HEK293 (cell line): ENCODE measurements at regions not wholly inside any gene's neighbourhood (a gene's known extent, or its start where the extent isn't known, plus 50 kb on each side); places are given as distances from the start of the nearest gene placed in this dataset.

ENCODE experiments used
- CTCF ChIA-PET: fragments of 350-600 bp; formaldehyde crosslinking; extraction: SDS; loops from one replicate; lab custom pipeline; 2021; ENCODE audit warnings: antibody characterized with exemption; lab: Yijun Ruan, JAX
- POLR2A ChIA-PET: fragments of 300-600 bp; formaldehyde crosslinking; extraction: SDS; loops from one replicate; lab custom pipeline; 2020; ENCODE audit warnings: antibody characterized with exemption, inconsistent platforms; lab: Yijun Ruan, JAX
- H3K27ac ChIP-seq: fragments of 200-500 bp; sonication (Bioruptor generic); 2 replicates; pipeline ENCODE4 v1.5.1; 2014; ENCODE audit warnings: low read depth, low read length, control low read depth, inconsistent platforms; ENCODE audit errors: extremely low read depth
- H3K36me3 ChIP-seq, 2 experiments: fragments of 200-500 bp in 1 of 2; sonication (Bioruptor generic) in 1 of 2; 1 replicate in 1 of 2; 2 replicates in 1 of 2; pipeline ENCODE4 v1.5.1; 2014 to 2017; ENCODE audit warnings: inconsistent platforms in 2 of 2, low read length in 2 of 2; ENCODE audit not compliant: control insufficient read depth in 2 of 2, insufficient read depth in 1 of 2
- H3K4me1 ChIP-seq: fragments of 200-500 bp; sonication (Bioruptor generic); 2 replicates; pipeline ENCODE4 v1.5.1; 2014; ENCODE audit warnings: mild to moderate bottlenecking, low read length, inconsistent platforms; ENCODE audit not compliant: control insufficient read depth, insufficient read depth
- H3K4me3 ChIP-seq: 2 replicates; pipeline ENCODE4 v1.5.1; 2011; ENCODE audit warnings: low read depth, mild to moderate bottlenecking, control low read depth, low read length, moderate library complexity
- H3K9me3 ChIP-seq: fragments of 200-500 bp; sonication (Bioruptor generic); 2 replicates; pipeline ENCODE4 v1.5.1; 2014; ENCODE audit warnings: low read depth, low read length, inconsistent platforms; ENCODE audit not compliant: control insufficient read depth, insufficient read depth
- GFI1B ChIP-seq: fragments of 450-650 bp; formaldehyde crosslinking; IDR thresholded peaks from 2 replicates; pipeline ENCODE4 v1.5.1; 2016; ENCODE audit warnings: missing biosample characterization, missing genetic modification characterization
- GLI2 ChIP-seq: fragments of 450-650 bp; formaldehyde crosslinking; IDR thresholded peaks from 2 replicates; pipeline ENCODE4; 2017; ENCODE audit warnings: missing biosample characterization, missing genetic modification characterization, low read depth, borderline replicate concordance
- KLF16 ChIP-seq: fragments of 450-650 bp; formaldehyde crosslinking; IDR thresholded peaks from 2 replicates; pipeline ENCODE4 v1.5.1; 2017; ENCODE audit warnings: missing biosample characterization, missing genetic modification characterization
- ZBTB17 ChIP-seq: fragments of 450-650 bp; formaldehyde crosslinking; IDR thresholded peaks from 2 replicates; pipeline ENCODE4 v1.5.1; 2016; ENCODE audit warnings: missing biosample characterization, missing genetic modification characterization
- ZBTB44 ChIP-seq: fragments of 450-650 bp; IDR thresholded peaks from 2 replicates; pipeline ENCODE4 v1.5.1; 2018; ENCODE audit warnings: missing biosample characterization, mild to moderate bottlenecking, missing genetic modification characterization
- ZBTB7A ChIP-seq: fragments of 450-650 bp; formaldehyde crosslinking; IDR thresholded peaks from 2 replicates; pipeline ENCODE4 v1.5.1; 2016; ENCODE audit warnings: low read depth, missing biosample characterization, missing genetic modification characterization
- ZNF133 ChIP-seq: fragments of 450-650 bp; formaldehyde crosslinking; IDR thresholded peaks from 2 replicates; pipeline ENCODE4 v1.5.1; 2016; ENCODE audit warnings: missing biosample characterization, missing genetic modification characterization
- ZNF394 ChIP-seq: fragments of 450-650 bp; formaldehyde crosslinking; IDR thresholded peaks from 2 replicates; pipeline ENCODE4 v1.5.1; 2016; ENCODE audit warnings: missing biosample characterization, missing genetic modification characterization, mild to moderate bottlenecking, moderate library complexity, borderline replicate concordance
- ZNF558 ChIP-seq: fragments of 450-650 bp; formaldehyde crosslinking; IDR thresholded peaks from 2 replicates; pipeline ENCODE4 v1.5.1; 2016; ENCODE audit warnings: missing biosample characterization, missing genetic modification characterization
- ZNF571 ChIP-seq: fragments of 450-650 bp; formaldehyde crosslinking; IDR thresholded peaks from 2 replicates; pipeline ENCODE4 v1.5.0; 2017; ENCODE audit warnings: missing biosample characterization, missing genetic modification characterization
- ZNF621 ChIP-seq: fragments of 450-650 bp; formaldehyde crosslinking; IDR thresholded peaks from 2 replicates; pipeline ENCODE4 v1.5.1; 2017; ENCODE audit warnings: missing biosample characterization, missing genetic modification characterization
- ZNF623 ChIP-seq: fragments of 450-650 bp; formaldehyde crosslinking; IDR thresholded peaks from 2 replicates; pipeline ENCODE4 v1.5.1; 2016; ENCODE audit warnings: missing biosample characterization, missing genetic modification characterization
- ZNF777 ChIP-seq: fragments of 450-650 bp; formaldehyde crosslinking; IDR thresholded peaks from 2 replicates; pipeline ENCODE4 v1.5.1; 2017; ENCODE audit warnings: missing biosample characterization, missing genetic modification characterization, borderline replicate concordance
- ZXDB ChIP-seq: fragments of 450-650 bp; formaldehyde crosslinking; IDR thresholded peaks from 2 replicates; pipeline ENCODE4 v1.5.1; 2016; ENCODE audit warnings: missing biosample characterization, missing genetic modification characterization
- TF ChIP-seq, protein P1 (sequence below): fragments of 450-650 bp; formaldehyde crosslinking; IDR thresholded peaks from 2 replicates; pipeline ENCODE4; 2016; ENCODE audit warnings: missing biosample characterization, missing genetic modification characterization
- TF ChIP-seq, protein P2 (sequence below): fragments of 450-650 bp; formaldehyde crosslinking; IDR thresholded peaks from 2 replicates; pipeline ENCODE4 v1.5.1; 2016; ENCODE audit warnings: missing biosample characterization, missing genetic modification characterization, low read depth
- TF ChIP-seq, protein P3 (sequence below): fragments of 450-650 bp; formaldehyde crosslinking; IDR thresholded peaks from 2 replicates; pipeline ENCODE4 v1.5.1; 2016; ENCODE audit warnings: missing biosample characterization, missing genetic modification characterization, borderline replicate concordance
- TF ChIP-seq, protein P4 (sequence below): fragments of 450-650 bp; formaldehyde crosslinking; IDR thresholded peaks from 2 replicates; pipeline ENCODE4 v1.5.1; 2017; ENCODE audit warnings: missing biosample characterization, missing genetic modification characterization
- TF ChIP-seq, protein P5 (sequence below): sonication (generic); formaldehyde crosslinking; IDR thresholded peaks from 2 replicates; pipeline ENCODE4 v1.8.1; 2022; ENCODE audit warnings: mild to moderate bottlenecking, moderate library complexity, missing genetic modification reagents

- CTCF ChIA-PET: no interaction called here
- H3K4me3 ChIP-seq: no peak overlapping the region
- no peaks in the 10 kb centered on the region for H3K4me1 ChIP-seq
- TF ChIP-seq ZXDB (tag by site-specific recombination) (no peak), GFI1B (tag by site-specific recombination) (no peak), ZBTB7A (no peak), ZNF394 (tag by site-specific recombination) (no peak), KLF16 (tag by site-specific recombination) (no peak), ZNF571 (tag by site-specific recombination) (no peak), GLI2 (no peak)
- TF ChIP-seq, protein P1, sequence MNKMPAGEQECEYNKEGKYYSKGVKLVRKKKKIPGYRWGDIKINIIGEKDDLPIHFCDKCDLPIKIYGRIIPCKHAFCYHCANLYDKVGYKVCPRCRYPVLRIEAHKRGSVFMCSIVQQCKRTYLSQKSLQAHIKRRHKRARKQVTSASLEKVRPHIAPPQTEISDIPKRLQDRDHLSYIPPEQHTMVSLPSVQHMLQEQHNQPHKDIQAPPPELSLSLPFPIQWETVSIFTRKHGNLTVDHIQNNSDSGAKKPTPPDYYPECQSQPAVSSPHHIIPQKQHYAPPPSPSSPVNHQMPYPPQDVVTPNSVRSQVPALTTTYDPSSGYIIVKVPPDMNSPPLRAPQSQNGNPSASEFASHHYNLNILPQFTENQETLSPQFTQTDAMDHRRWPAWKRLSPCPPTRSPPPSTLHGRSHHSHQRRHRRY (tag by site-specific recombination): no peak
- TF ChIP-seq, protein P2, sequence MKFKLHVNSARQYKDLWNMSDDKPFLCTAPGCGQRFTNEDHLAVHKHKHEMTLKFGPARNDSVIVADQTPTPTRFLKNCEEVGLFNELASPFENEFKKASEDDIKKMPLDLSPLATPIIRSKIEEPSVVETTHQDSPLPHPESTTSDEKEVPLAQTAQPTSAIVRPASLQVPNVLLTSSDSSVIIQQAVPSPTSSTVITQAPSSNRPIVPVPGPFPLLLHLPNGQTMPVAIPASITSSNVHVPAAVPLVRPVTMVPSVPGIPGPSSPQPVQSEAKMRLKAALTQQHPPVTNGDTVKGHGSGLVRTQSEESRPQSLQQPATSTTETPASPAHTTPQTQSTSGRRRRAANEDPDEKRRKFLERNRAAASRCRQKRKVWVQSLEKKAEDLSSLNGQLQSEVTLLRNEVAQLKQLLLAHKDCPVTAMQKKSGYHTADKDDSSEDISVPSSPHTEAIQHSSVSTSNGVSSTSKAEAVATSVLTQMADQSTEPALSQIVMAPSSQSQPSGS (tag by site-specific recombination): no peak
- TF ChIP-seq, protein P3, sequence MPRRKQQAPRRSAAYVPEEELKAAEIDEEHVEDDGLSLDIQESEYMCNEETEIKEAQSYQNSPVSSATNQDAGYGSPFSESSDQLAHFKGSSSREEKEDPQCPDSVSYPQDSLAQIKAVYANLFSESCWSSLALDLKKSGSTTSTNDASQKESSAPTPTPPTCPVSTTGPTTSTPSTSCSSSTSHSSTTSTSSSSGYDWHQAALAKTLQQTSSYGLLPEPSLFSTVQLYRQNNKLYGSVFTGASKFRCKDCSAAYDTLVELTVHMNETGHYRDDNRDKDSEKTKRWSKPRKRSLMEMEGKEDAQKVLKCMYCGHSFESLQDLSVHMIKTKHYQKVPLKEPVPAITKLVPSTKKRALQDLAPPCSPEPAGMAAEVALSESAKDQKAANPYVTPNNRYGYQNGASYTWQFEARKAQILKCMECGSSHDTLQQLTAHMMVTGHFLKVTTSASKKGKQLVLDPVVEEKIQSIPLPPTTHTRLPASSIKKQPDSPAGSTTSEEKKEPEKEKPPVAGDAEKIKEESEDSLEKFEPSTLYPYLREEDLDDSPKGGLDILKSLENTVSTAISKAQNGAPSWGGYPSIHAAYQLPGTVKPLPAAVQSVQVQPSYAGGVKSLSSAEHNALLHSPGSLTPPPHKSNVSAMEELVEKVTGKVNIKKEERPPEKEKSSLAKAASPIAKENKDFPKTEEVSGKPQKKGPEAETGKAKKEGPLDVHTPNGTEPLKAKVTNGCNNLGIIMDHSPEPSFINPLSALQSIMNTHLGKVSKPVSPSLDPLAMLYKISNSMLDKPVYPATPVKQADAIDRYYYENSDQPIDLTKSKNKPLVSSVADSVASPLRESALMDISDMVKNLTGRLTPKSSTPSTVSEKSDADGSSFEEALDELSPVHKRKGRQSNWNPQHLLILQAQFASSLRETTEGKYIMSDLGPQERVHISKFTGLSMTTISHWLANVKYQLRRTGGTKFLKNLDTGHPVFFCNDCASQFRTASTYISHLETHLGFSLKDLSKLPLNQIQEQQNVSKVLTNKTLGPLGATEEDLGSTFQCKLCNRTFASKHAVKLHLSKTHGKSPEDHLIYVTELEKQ (tag by site-specific recombination): no peak
- TF ChIP-seq, protein P4, sequence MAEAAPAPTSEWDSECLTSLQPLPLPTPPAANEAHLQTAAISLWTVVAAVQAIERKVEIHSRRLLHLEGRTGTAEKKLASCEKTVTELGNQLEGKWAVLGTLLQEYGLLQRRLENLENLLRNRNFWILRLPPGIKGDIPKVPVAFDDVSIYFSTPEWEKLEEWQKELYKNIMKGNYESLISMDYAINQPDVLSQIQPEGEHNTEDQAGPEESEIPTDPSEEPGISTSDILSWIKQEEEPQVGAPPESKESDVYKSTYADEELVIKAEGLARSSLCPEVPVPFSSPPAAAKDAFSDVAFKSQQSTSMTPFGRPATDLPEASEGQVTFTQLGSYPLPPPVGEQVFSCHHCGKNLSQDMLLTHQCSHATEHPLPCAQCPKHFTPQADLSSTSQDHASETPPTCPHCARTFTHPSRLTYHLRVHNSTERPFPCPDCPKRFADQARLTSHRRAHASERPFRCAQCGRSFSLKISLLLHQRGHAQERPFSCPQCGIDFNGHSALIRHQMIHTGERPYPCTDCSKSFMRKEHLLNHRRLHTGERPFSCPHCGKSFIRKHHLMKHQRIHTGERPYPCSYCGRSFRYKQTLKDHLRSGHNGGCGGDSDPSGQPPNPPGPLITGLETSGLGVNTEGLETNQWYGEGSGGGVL (tag by site-specific recombination): no peak
- POLR2A ChIA-PET: no interaction called here
- H3K9me3 ChIP-seq: no peaks in the 10 kb centered on the region
- H3K27ac ChIP-seq: no peak overlapping the region
- H3K36me3 ChIP-seq: no peaks in the 10 kb centered on the region
Measured at GRCh38 chr7:53658951-53659350, 623.5 kb downstream of the POM121L12 start.

DNA sequence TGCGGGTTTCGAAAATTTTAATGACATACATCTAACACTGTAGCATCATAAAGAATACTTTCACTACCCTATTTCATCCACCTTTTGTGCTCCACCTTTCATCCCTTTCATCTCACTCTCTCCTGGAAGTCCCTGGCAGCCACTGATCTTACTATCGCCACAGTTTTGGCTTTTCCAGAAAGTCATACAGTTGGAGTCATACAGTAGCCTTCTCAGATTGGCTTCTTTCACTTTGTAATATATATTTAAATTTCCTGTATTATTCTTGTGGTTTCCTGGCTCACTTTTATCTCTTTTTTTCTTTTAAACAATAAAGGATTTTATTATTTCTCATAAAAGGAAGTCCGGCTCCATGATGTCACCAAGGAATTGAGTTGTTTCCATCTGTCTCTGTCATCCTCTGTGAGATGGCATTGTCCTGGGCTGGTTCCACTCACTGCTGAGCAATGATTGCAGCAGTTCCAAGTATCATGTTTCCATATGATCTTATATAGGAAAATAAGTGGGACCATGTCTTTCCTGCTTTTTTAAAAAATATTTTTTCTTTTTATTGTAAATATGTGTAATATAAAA is 626.3 kb downstream of the POM121L12 start:
- H3K36me3 ChIP-seq: no peaks in the 10 kb centered on the region
- ChIA-PET CTCF (no interaction called here), POLR2A (no interaction called here)
- H3K9me3 ChIP-seq: no peaks in the 10 kb centered on the region
- TF ChIP-seq ZNF623 (tag by site-specific recombination) (no peak), ZNF558 (tag by site-specific recombination) (no peak), ZNF621 (tag by site-specific recombination) (no peak), ZNF133 (tag by site-specific recombination) (no peak), ZBTB7A (no peak), ZBTB44 (tag by site-specific recombination) (no peak), ZBTB17 (no peak), ZNF777 (tag by site-specific recombination) (no peak)
- TF ChIP-seq, protein P5, sequence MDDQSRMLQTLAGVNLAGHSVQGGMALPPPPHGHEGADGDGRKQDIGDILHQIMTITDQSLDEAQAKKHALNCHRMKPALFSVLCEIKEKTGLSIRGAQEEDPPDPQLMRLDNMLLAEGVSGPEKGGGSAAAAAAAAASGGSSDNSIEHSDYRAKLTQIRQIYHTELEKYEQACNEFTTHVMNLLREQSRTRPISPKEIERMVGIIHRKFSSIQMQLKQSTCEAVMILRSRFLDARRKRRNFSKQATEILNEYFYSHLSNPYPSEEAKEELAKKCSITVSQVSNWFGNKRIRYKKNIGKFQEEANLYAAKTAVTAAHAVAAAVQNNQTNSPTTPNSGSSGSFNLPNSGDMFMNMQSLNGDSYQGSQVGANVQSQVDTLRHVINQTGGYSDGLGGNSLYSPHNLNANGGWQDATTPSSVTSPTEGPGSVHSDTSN (CRISPR knock-in tag): no peak
- H3K4me3 ChIP-seq: no peak overlapping the region
- H3K4me1 ChIP-seq: no peaks in the 10 kb centered on the region
- H3K27ac ChIP-seq: no peak overlapping the region
